ENCODE measurements at regions not wholly inside any gene's neighbourhood (a gene's known extent, or its start where the extent isn't known, plus 50 kb on each side); places are given as distances from the start of the nearest gene placed in this dataset.

GRCh38 chr3:55413236-55413635, 73.9 kb downstream of the WNT5A start:
- H3K36me3 ChIP-seq (ENCODE audit: insufficient read depth, low read length) = no peaks in the 10 kb centered on the region
- H3K27ac ChIP-seq = no peak overlapping the region
- H3K9ac ChIP-seq (ENCODE audit: insufficient read length) = no peak overlapping the region
- H3K9me3 ChIP-seq (ENCODE audit: low read depth, low read length) = no peaks in the 10 kb centered on the region
- TF ChIP-seq EZH2 (IDR thresholded peaks at IDR 0.05) (no peak), FOXP2 (optimal IDR thresholded peaks at IDR 0.05; ENCODE audit: control extremely low read depth, extremely low read length, insufficient read depth) (no peak), POLR2AphosphoS5 (IDR thresholded peaks at IDR 0.05; ENCODE audit: borderline replicate concordance, low read depth, low read length) (no peak)
- no peak for DNase-seq (ENCODE audit: low read depth, low spot score)
- H3K4me3 ChIP-seq = no peak overlapping the region

- no peak for DNase-seq (ENCODE audit: low read depth, low spot score)
- Histone ChIP-seq H3K9ac (ENCODE audit: insufficient read length) (no peak overlapping the region), H3K36me3 (ENCODE audit: insufficient read depth, low read length) (no peaks in the 10 kb centered on the region), H3K9me3 (ENCODE audit: low read depth, low read length) (no peaks in the 10 kb centered on the region), H3K27ac (no peak overlapping the region), H3K4me3 (no peak overlapping the region)
- TF ChIP-seq FOXP2 (optimal IDR thresholded peaks at IDR 0.05; ENCODE audit: control extremely low read depth, extremely low read length, insufficient read depth) (no peak), POLR2AphosphoS5 (IDR thresholded peaks at IDR 0.05; ENCODE audit: borderline replicate concordance, low read depth, low read length) (no peak), EZH2 (IDR thresholded peaks at IDR 0.05) (no peak)
Observed at GRCh38 chr3:55412545-55412944, 74.6 kb downstream of the WNT5A start.

- Histone ChIP-seq H3K9me3 (ENCODE audit: low read depth, low read length) (no peaks in the 10 kb centered on the region), H3K9ac (ENCODE audit: insufficient read length) (no peak overlapping the region), H3K27ac (no peak overlapping the region), H3K36me3 (ENCODE audit: insufficient read depth, low read length) (no peaks in the 10 kb centered on the region), H3K4me3 (no peak overlapping the region)
- TF ChIP-seq POLR2AphosphoS5 (IDR thresholded peaks at IDR 0.05; ENCODE audit: borderline replicate concordance, low read depth, low read length) = no peak
- no peak for TF ChIP-seq EZH2 (IDR thresholded peaks at IDR 0.05)
- no peak for DNase-seq (ENCODE audit: low read depth, low spot score)
Observed at GRCh38 chr3:55409806-55410205, 77.3 kb downstream of the WNT5A start.

GRCh38 chr3:55408193-55408826, 78.8 kb downstream of the WNT5A start:
- no peak overlapping the region for H3K9ac ChIP-seq (ENCODE audit: insufficient read length)
- H3K36me3 ChIP-seq (ENCODE audit: insufficient read depth, low read length) = no peaks in the 10 kb centered on the region
- TF ChIP-seq POLR2AphosphoS5 (IDR thresholded peaks at IDR 0.05; ENCODE audit: borderline replicate concordance, low read depth, low read length) = no peak
- no peak for TF ChIP-seq EZH2 (IDR thresholded peaks at IDR 0.05)
- TF ChIP-seq FOXP2 (optimal IDR thresholded peaks at IDR 0.05; ENCODE audit: control extremely low read depth, extremely low read length, insufficient read depth) = no peak
- H3K9me3 ChIP-seq (ENCODE audit: low read depth, low read length) = no peaks in the 10 kb centered on the region
- H3K27ac ChIP-seq = no peak overlapping the region
- no peak overlapping the region for H3K4me3 ChIP-seq
- no peak for DNase-seq (ENCODE audit: low read depth, low spot score)

- Histone ChIP-seq H3K27ac (no peak overlapping the region), H3K36me3 (ENCODE audit: insufficient read depth, low read length) (no peaks in the 10 kb centered on the region), H3K9me3 (ENCODE audit: low read depth, low read length) (no peaks in the 10 kb centered on the region), H3K9ac (ENCODE audit: insufficient read length) (no peak overlapping the region), H3K4me3 (no peak overlapping the region)
- no peak for DNase-seq (ENCODE audit: low read depth, low spot score)
- TF ChIP-seq FOXP2 (optimal IDR thresholded peaks at IDR 0.05; ENCODE audit: control extremely low read depth, extremely low read length, insufficient read depth) (no peak), EZH2 (IDR thresholded peaks at IDR 0.05) (no peak), POLR2AphosphoS5 (IDR thresholded peaks at IDR 0.05; ENCODE audit: borderline replicate concordance, low read depth, low read length) (no peak)
Observed at GRCh38 chr3:55407426-55407820, 79.7 kb downstream of the WNT5A start.

GRCh38 chr3:55406696-55407425, 80.2 kb downstream of the WNT5A start:
- Histone ChIP-seq H3K36me3 (ENCODE audit: insufficient read depth, low read length) (no peaks in the 10 kb centered on the region), H3K9ac (ENCODE audit: insufficient read length) (no peak overlapping the region), H3K9me3 (ENCODE audit: low read depth, low read length) (no peaks in the 10 kb centered on the region), H3K27ac (no peak overlapping the region), H3K4me3 (no peak overlapping the region)
- no peak for TF ChIP-seq FOXP2 (optimal IDR thresholded peaks at IDR 0.05; ENCODE audit: control extremely low read depth, extremely low read length, insufficient read depth)
- no peak for TF ChIP-seq EZH2 (IDR thresholded peaks at IDR 0.05)
- TF ChIP-seq POLR2AphosphoS5 (IDR thresholded peaks at IDR 0.05; ENCODE audit: borderline replicate concordance, low read depth, low read length) = no peak
- DNase-seq (ENCODE audit: low read depth, low spot score) = no peak

- Histone ChIP-seq H3K36me3 (ENCODE audit: insufficient read depth, low read length) (no peaks in the 10 kb centered on the region), H3K9me3 (ENCODE audit: low read depth, low read length) (no peaks in the 10 kb centered on the region), H3K9ac (ENCODE audit: insufficient read length) (no peak overlapping the region), H3K27ac (no peak overlapping the region), H3K4me3 (no peak overlapping the region)
- no peak for TF ChIP-seq FOXP2 (optimal IDR thresholded peaks at IDR 0.05; ENCODE audit: control extremely low read depth, extremely low read length, insufficient read depth)
- TF ChIP-seq EZH2 (IDR thresholded peaks at IDR 0.05) = no peak
- TF ChIP-seq POLR2AphosphoS5 (IDR thresholded peaks at IDR 0.05; ENCODE audit: borderline replicate concordance, low read depth, low read length) = no peak
- no peak for DNase-seq (ENCODE audit: low read depth, low spot score)
Observed at GRCh38 chr3:55405436-55405835, 81.7 kb downstream of the WNT5A start.

- DNase-seq (ENCODE audit: low read depth, low spot score) = no peak
- no peak for TF ChIP-seq POLR2AphosphoS5 (IDR thresholded peaks at IDR 0.05; ENCODE audit: borderline replicate concordance, low read depth, low read length)
- TF ChIP-seq EZH2 (IDR thresholded peaks at IDR 0.05) = no peak
- no peak for TF ChIP-seq FOXP2 (optimal IDR thresholded peaks at IDR 0.05; ENCODE audit: control extremely low read depth, extremely low read length, insufficient read depth)
- no peak overlapping the region for H3K9ac ChIP-seq (ENCODE audit: insufficient read length)
- H3K36me3 ChIP-seq (ENCODE audit: insufficient read depth, low read length) = no peaks in the 10 kb centered on the region
- no peaks in the 10 kb centered on the region for H3K9me3 ChIP-seq (ENCODE audit: low read depth, low read length)
- no peak overlapping the region for H3K27ac ChIP-seq
- no peak overlapping the region for H3K4me3 ChIP-seq
Observed at GRCh38 chr3:55402886-55403609, 84.1 kb downstream of the WNT5A start.

Measured in SK-N-MC (cell line).